A673 (cell line): ENCODE measurements at regions not wholly inside any gene's neighbourhood (a gene's known extent, or its start where the extent isn't known, plus 50 kb on each side); places are given as distances from the start of the nearest gene placed in this dataset.
A peak's percentile ranks its signal among the peaks of the same experiment; 100 is the strongest.

ENCODE experiments used
- BruUV-seq: library from RNA; stranded (reverse); fragments of 400-500 nt; replicated peaks from 2 replicates; lab custom pipeline; 2021; lab: Mats Ljungman, UMichigan
- CTCF ChIA-PET: fragments of 300-600 bp; sonication (Branson Sonifier 250); formaldehyde crosslinking; loops from one replicate; lab custom pipeline; 2022; ENCODE audit warnings: antibody characterized with exemption; lab: Charles Lee
- POLR2A ChIA-PET: fragments of 300-600 bp; sonication (Branson Sonifier 250); formaldehyde crosslinking; loops from one replicate; lab custom pipeline; 2022; ENCODE audit warnings: antibody characterized with exemption; ENCODE audit not compliant: low non-redundant PET; lab: Charles Lee
- DNase-seq: peaks from one replicate; pipeline ENCODE4 v3.0.0-alpha.2; 2015; ENCODE audit warnings: low spot score
- H3K27ac ChIP-seq: fragments of 200-600 bp; sonication (generic); 2 replicates; pipeline ENCODE4 v1.5.1; 2016; ENCODE audit warnings: mixed run types, low read depth, mild to moderate bottlenecking, mixed read lengths, antibody characterized with exemption, low read length; ENCODE audit not compliant: poor library complexity, severe bottlenecking
- H3K27me3 ChIP-seq: fragments of 200-600 bp; sonication (generic); replicated peaks from 2 replicates; pipeline ENCODE4 v1.6.1; 2017; ENCODE audit warnings: mixed run types, low read depth, mild to moderate bottlenecking, mixed read lengths, antibody characterized with exemption, low read length; ENCODE audit not compliant: insufficient read depth, poor library complexity
- H3K36me3 ChIP-seq: fragments of 200-600 bp; sonication (generic); 2 replicates; pipeline ENCODE4 v1.6.1; 2016; ENCODE audit warnings: mixed run types, mild to moderate bottlenecking, mixed read lengths, antibody characterized with exemption, low read length; ENCODE audit not compliant: insufficient read depth, poor library complexity, severe bottlenecking
- H3K4me1 ChIP-seq: fragments of 200-600 bp; sonication (generic); 2 replicates; pipeline ENCODE4 v1.6.1; 2017; ENCODE audit warnings: mixed run types, mild to moderate bottlenecking, mixed read lengths, antibody characterized with exemption, low read length; ENCODE audit not compliant: insufficient read depth, poor library complexity, severe bottlenecking
- H3K4me3 ChIP-seq: fragments of 200-600 bp; sonication (generic); 2 replicates; pipeline ENCODE4 v1.5.1; 2016; ENCODE audit warnings: low read depth, mixed run types, mild to moderate bottlenecking, mixed read lengths, low read length; ENCODE audit not compliant: poor library complexity, severe bottlenecking
- H3K9me3 ChIP-seq: fragments of 200-600 bp; sonication (generic); 2 replicates; pipeline ENCODE4 v1.6.1; 2016; ENCODE audit warnings: mixed run types, low read depth, mild to moderate bottlenecking, mixed read lengths, antibody characterized with exemption, low read length; ENCODE audit not compliant: poor library complexity, severe bottlenecking
- CTCF ChIP-seq: fragments of 300-800, 200-600 bp; sonication (generic); conservative IDR thresholded peaks from 2 replicates; pipeline ENCODE4 v1.5.1; 2017; ENCODE audit warnings: low read depth, mild to moderate bottlenecking, antibody characterized with exemption, low read length, moderate library complexity, mixed read lengths
- EZH2 ChIP-seq: fragments of 200-600 bp; sonication (generic); IDR thresholded peaks from 2 replicates; pipeline ENCODE4 v1.6.1; 2017; ENCODE audit warnings: borderline replicate concordance, low read depth, mild to moderate bottlenecking, mixed read lengths, antibody characterized with exemption, low read length; ENCODE audit not compliant: poor library complexity, severe bottlenecking
- intact Hi-C: fragments of 100-400 bp; cut with micrococcal nuclease; formaldehyde crosslinking; loops from one replicate; pipeline ENCODE4 v1.10.0; 2022; ENCODE audit not compliant: unreplicated experiment

- POLR2A ChIA-PET: no interaction called here
- no TSS peak for BruUV-seq
- TF ChIP-seq EZH2 (no peak), CTCF (no peak)
- CTCF ChIA-PET: no interaction called here
- intact Hi-C loops: no loop called here
- Histone ChIP-seq H3K36me3 (no peaks in the 10 kb centered on the region), H3K9me3 (no peaks in the 10 kb centered on the region), H3K4me1 (no peaks in the 10 kb centered on the region), H3K4me3 (no peak overlapping the region), H3K27me3 (no peaks in the 10 kb centered on the region), H3K27ac (no peak overlapping the region)
- DNase-seq: no peak
Measured at GRCh38 chr13:70579941-70580340, 471.7 kb upstream of the KLHL1 start.

GRCh38 chr13:70571221-70571620 is 463.0 kb upstream of the KLHL1 start:
- CTCF ChIA-PET: no interaction called here
- H3K4me1 ChIP-seq: no peaks in the 10 kb centered on the region
- no peak overlapping the region for H3K27ac ChIP-seq
- no peaks in the 10 kb centered on the region for H3K9me3 ChIP-seq
- DNase-seq: no peak
- POLR2A ChIA-PET: no interaction called here
- no peaks in the 10 kb centered on the region for H3K36me3 ChIP-seq
- intact Hi-C loops: no loop called here
- no peaks in the 10 kb centered on the region for H3K27me3 ChIP-seq
- H3K4me3 ChIP-seq: no peak overlapping the region
- no peak for TF ChIP-seq EZH2
- TF ChIP-seq CTCF: no peak
- BruUV-seq: no TSS peak

GRCh38 chr13:70568571-70568970 is 460.3 kb upstream of the KLHL1 start:
- Histone ChIP-seq H3K36me3 (no peaks in the 10 kb centered on the region), H3K4me3 (no peak overlapping the region), H3K9me3 (no peaks in the 10 kb centered on the region), H3K27me3 (no peaks in the 10 kb centered on the region), H3K27ac (no peak overlapping the region), H3K4me1 (no peaks in the 10 kb centered on the region)
- peak; percentile 47 for DNase-seq
- ChIA-PET POLR2A (no interaction called here), CTCF (no interaction called here)
- TF ChIP-seq CTCF (peak; percentile 75), EZH2 (no peak)
- no TSS peak for BruUV-seq
- intact Hi-C loops: loop anchor here (2.0 to 5.0 kb wide), 3 partner anchors 231 to 1030 kb away; no protein-coding TSS in a partner anchor
